ENCODE measurements at regions not wholly inside any gene's neighbourhood (a gene's known extent, or its start where the extent isn't known, plus 50 kb on each side); places are given as distances from the start of the nearest gene placed in this dataset.
A peak's percentile ranks its signal among the peaks of the same experiment; 100 is the strongest.

GRCh38 chr18:45168866-45169600 is 446.2 kb upstream of the SLC14A2 start:
- Histone ChIP-seq H3K36me3 (ENCODE audit: insufficient read depth, low read length, poor library complexity, severe bottlenecking) (no peaks in the 10 kb centered on the region), H3K4me3 (ENCODE audit: low read depth, low read length, poor library complexity, severe bottlenecking) (no peak overlapping the region), H3K27me3 (replicated peaks; ENCODE audit: insufficient read depth, low read depth, low read length, poor library complexity) (no peaks in the 10 kb centered on the region), H3K9me3 (ENCODE audit: low read depth, low read length, poor library complexity, severe bottlenecking) (no peaks in the 10 kb centered on the region), H3K4me1 (ENCODE audit: insufficient read depth, low read length, poor library complexity, severe bottlenecking) (no peaks in the 10 kb centered on the region), H3K27ac (ENCODE audit: low read depth, low read length, poor library complexity, severe bottlenecking) (no peak overlapping the region)
- POLR2A ChIA-PET (ENCODE audit: low non-redundant PET), result no interaction called here
- no peak for DNase-seq (ENCODE audit: low spot score)
- BruUV-seq (replicated peaks), result no TSS peak
- no peak for TF ChIP-seq CTCF (conservative IDR thresholded peaks at IDR 0.05; ENCODE audit: low read depth, low read length)
- no peak for TF ChIP-seq EZH2 (IDR thresholded peaks at IDR 0.05; ENCODE audit: borderline replicate concordance, low read depth, low read length, poor library complexity, severe bottlenecking)
- intact Hi-C loops (cut with micrococcal nuclease; ENCODE audit: unreplicated experiment), result loop anchor here (10.0 kb wide), 1 partner anchor 56 kb away; no protein-coding TSS in a partner anchor
- CTCF ChIA-PET, result no interaction called here

GRCh38 chr18:45169610-45170009 is 445.7 kb upstream of the SLC14A2 start:
- intact Hi-C loops (cut with micrococcal nuclease; ENCODE audit: unreplicated experiment), result loop anchor here (10.0 kb wide), 1 partner anchor 55 kb away; no protein-coding TSS in a partner anchor

GRCh38 chr18:45171679-45172191 is 443.5 kb upstream of the SLC14A2 start:
- no peaks in the 10 kb centered on the region for H3K36me3 ChIP-seq (ENCODE audit: insufficient read depth, low read length, poor library complexity, severe bottlenecking)
- DNase-seq (ENCODE audit: low spot score), result no peak
- H3K4me1 ChIP-seq (ENCODE audit: insufficient read depth, low read length, poor library complexity, severe bottlenecking), result no peaks in the 10 kb centered on the region
- ChIA-PET POLR2A (ENCODE audit: low non-redundant PET) (no interaction called here), CTCF (no interaction called here)
- H3K27me3 ChIP-seq (replicated peaks; ENCODE audit: insufficient read depth, low read depth, low read length, poor library complexity), result no peaks in the 10 kb centered on the region
- intact Hi-C loops (cut with micrococcal nuclease; ENCODE audit: unreplicated experiment), result no loop called here
- BruUV-seq (replicated peaks), result no TSS peak
- no peak overlapping the region for H3K4me3 ChIP-seq (ENCODE audit: low read depth, low read length, poor library complexity, severe bottlenecking)
- no peaks in the 10 kb centered on the region for H3K9me3 ChIP-seq (ENCODE audit: low read depth, low read length, poor library complexity, severe bottlenecking)
- no peak overlapping the region for H3K27ac ChIP-seq (ENCODE audit: low read depth, low read length, poor library complexity, severe bottlenecking)
- TF ChIP-seq EZH2 (IDR thresholded peaks at IDR 0.05; ENCODE audit: borderline replicate concordance, low read depth, low read length, poor library complexity, severe bottlenecking) (no peak), CTCF (conservative IDR thresholded peaks at IDR 0.05; ENCODE audit: low read depth, low read length) (no peak)

More at GRCh38 chr18:45169610-45170009, 445.7 kb upstream of the SLC14A2 start:
- ChIA-PET POLR2A (ENCODE audit: low non-redundant PET) (no interaction called here), CTCF (no interaction called here)
- H3K4me3 ChIP-seq (ENCODE audit: low read depth, low read length, poor library complexity, severe bottlenecking), result no peak overlapping the region
- no peaks in the 10 kb centered on the region for H3K4me1 ChIP-seq (ENCODE audit: insufficient read depth, low read length, poor library complexity, severe bottlenecking)
- H3K27ac ChIP-seq (ENCODE audit: low read depth, low read length, poor library complexity, severe bottlenecking), result no peak overlapping the region
- no peaks in the 10 kb centered on the region for H3K36me3 ChIP-seq (ENCODE audit: insufficient read depth, low read length, poor library complexity, severe bottlenecking)
- no peaks in the 10 kb centered on the region for H3K9me3 ChIP-seq (ENCODE audit: low read depth, low read length, poor library complexity, severe bottlenecking)
- no peak for TF ChIP-seq EZH2 (IDR thresholded peaks at IDR 0.05; ENCODE audit: borderline replicate concordance, low read depth, low read length, poor library complexity, severe bottlenecking)
- TF ChIP-seq CTCF (conservative IDR thresholded peaks at IDR 0.05; ENCODE audit: low read depth, low read length), result no peak
- peak; percentile 63 for DNase-seq (ENCODE audit: low spot score)
- BruUV-seq (replicated peaks), result no TSS peak
- no peaks in the 10 kb centered on the region for H3K27me3 ChIP-seq (replicated peaks; ENCODE audit: insufficient read depth, low read depth, low read length, poor library complexity)

Measured in A673 (cell line).